GM21381 (cell line): ENCODE measurements at regions not wholly inside any gene's neighbourhood (a gene's known extent, or its start where the extent isn't known, plus 50 kb on each side); places are given as distances from the start of the nearest gene placed in this dataset.
A peak's percentile ranks its signal among the peaks of the same experiment; 100 is the strongest.

ENCODE experiments used
- ATAC-seq: cut with Tn5 transposase; IDR thresholded peaks from one replicate; pipeline ENCODE4 v1.9.1; 2021; ENCODE audit warnings: mild to moderate bottlenecking, moderate library complexity; ENCODE audit not compliant: unreplicated experiment

GRCh38 chr12:45102818-45103217, 51.9 kb upstream of the DBX2 start:
- ATAC-seq: no peak

GRCh38 chr12:45105996-45106395, 55.1 kb upstream of the DBX2 start:
- no peak for ATAC-seq

- ATAC-seq: no peak
Observed at GRCh38 chr12:45112306-45112705, 61.4 kb upstream of the DBX2 start.

- no peak for ATAC-seq
Observed at GRCh38 chr12:45121224-45121623, 70.3 kb upstream of the DBX2 start.

DNA sequence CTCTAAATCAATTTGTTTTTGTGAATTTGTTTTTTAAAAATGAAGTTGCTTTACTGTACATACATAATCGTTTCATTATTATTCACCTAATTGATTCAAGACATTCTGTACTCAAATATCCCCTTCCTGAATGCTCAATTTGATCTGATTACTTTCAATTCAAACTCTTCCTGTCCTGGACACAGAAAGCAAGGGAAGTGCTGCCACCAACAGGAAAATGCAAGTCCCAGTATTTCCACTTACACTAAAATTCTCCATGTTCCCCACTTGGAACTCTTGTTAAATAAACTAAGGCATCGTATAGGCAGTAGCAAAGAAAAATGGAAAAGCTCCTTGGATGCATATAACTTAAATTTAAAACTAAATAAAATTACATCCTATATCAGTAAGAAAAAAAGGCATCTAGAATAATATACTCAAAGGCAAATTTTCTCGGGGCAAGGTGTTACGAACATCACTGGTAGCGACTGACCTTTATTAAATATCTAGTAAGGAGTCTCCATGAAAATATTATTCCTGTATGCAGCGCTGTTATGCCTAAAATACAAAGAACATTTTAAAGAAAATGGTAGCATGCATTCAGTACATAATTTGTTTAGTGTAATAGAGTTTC, 72.0 kb upstream of the DBX2 start:
- no peak for ATAC-seq

GRCh38 chr12:45124485-45125155, 73.7 kb upstream of the DBX2 start:
- ATAC-seq: no peak

DNA sequence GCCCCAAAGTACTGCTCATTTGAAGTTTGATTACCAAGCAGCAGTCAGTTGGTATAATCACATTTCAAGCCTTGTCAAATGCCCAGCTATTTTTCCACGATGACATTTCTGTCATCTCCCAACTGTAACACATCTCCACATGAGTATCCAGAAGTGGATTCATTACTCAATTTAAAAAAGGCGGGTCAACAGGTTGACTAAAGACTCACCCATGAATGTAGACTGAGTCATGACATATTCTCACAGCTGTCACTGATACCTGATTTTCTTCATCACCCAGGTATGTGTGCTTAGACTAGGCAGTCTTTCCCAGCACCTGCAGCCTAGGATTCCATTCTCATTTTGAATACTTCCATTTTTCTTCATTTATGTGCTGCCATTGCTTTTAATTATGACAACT, 75.1 kb upstream of the DBX2 start:
- no peak for ATAC-seq

DNA sequence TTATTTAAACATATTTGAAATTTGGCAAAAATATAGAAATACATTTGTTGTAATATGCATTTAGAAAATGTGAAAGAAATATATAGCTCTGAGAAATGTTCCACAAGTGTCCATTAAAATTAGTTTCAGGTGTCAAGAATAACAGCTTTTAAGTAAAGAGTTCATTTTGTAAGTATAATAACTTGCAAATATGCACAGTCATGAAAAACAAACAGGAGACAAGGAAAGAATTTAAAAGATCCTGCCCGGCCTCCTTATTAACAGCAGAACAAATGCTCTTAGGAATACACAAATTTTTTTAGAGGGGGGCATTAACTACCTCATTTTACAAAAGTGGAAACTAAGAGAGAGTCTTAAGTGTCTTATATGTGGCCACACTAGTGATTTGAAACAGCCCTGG, 77.7 kb upstream of the DBX2 start:
- ATAC-seq: no peak

DNA sequence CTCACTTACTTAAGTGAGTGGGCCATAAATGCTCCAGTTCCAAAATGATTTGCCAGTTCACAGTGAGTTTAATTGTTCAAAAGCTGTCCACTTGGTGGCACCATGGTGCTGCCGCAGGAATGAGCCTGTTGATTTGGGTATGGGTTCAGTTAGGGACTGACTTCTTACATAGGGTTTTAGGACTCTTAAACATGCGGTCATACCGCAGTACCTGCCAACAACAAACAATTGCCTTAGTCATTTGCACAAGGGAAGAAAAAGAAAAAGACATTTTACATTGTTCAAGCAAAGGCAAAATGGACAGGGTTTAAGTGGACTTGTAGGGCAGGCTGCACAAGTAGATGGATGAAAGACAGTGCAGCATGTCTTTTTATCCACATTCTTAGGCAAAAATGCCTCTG, 80.0 kb upstream of the DBX2 start:
- peak; percentile 70 for ATAC-seq

DNA sequence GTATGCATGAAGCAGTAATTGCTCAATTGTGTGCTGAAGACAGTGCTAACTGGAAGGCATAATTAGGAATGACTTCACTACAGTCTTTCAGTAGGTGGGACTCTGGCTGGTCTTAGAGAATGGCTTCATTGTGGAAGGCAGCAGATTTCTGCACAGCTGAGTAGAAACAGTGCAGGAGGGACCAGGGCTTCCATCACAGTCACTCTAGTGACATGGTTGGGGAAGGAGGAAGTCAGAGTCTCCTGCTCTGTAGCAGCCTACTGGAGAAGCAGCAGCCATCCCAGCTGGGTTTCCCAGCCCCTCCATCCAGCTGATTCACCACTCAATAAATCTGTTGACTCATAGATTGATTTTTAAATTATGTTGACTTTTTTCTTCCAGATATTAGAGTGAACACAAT, 80.6 kb upstream of the DBX2 start:
- no peak for ATAC-seq

DNA sequence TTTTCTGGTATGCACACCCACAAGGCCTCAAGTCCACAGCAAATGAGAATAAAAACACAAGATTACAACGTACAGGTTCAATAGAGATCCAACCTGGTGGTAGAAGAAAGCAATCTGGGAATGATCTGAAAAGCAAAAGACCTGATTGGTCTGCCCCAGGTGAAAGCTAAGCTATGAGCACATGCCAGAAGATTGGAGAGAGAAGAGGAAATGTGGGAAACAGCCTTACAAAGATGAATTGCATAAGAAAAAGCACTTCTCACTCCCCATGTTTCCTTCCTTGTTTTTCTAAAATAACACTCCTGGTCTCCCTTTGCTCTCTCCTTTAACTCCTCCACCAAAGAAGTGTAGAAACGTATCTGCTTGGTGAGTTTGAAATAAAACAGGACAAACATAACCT, 77.3 kb upstream of the ANO6 start:
- no peak for ATAC-seq

DNA sequence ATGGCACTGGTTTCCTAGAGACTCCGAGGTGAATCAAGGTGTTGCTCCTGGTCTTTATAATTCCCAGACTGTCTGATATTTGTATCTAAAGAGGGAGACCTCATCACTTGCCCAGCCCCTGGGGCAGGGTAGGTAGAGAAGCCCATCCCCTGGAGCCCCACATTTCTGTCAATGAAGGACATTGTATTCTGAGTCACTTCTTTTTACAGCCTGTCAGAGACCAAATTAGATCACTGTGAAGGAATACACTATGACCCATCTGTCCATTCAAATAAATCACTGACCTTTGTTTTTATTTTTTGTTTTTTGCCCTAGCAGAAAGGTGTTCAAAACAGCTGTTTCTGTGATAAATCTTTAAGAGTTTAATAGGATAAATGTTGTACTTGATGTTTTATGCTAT, 67.9 kb upstream of the ANO6 start:
- no peak for ATAC-seq

DNA sequence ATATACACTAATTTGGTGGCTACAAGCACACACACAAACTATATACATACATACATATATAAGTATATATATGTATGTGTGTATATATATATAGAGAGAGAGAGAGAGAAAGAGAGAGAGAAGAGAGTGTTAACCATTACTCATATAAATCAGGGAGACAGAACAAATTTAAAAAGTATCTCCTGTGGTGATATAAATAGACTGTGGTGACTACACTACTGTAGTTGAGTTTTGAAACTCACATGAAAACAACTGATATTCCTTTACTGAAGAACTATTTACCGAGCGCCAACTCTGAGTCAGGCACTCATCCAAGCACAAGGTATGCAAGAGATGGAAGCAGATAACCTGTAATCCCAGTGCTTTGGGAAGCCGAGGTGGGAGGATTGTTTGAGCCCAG, 67.3 kb upstream of the ANO6 start:
- no peak for ATAC-seq

- ATAC-seq: no peak
Observed at GRCh38 chr12:45165284-45165683, 50.6 kb upstream of the ANO6 start.

DNA sequence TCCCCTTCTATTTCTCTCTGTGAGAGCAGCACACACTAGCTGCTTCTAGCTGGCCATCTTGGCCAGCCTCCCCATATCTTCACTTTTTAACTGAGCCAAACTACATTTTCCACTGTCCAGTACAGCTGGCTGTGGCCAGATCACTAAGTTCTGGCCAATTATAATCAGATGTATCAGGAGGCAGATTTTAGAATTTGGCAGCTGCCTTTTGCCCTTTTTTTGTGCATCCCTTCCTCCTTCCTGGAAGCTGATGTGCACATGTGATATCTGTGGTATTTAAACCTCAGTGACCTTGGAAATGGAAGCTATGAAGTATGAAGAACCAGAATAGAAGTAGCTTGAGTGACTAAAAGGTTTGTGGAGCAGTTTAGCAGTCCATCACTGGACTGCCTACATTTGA, 49.8 kb upstream of the ANO6 start:
- no peak for ATAC-seq
